NCI-H345 (cell line): ENCODE measurements at regions not wholly inside any gene's neighbourhood (a gene's known extent, or its start where the extent isn't known, plus 50 kb on each side); places are given as distances from the start of the nearest gene placed in this dataset.
A peak's percentile ranks its signal among the peaks of the same experiment; 100 is the strongest.
"Not testable (repeated sequence)": the region's sequence is repeated elsewhere in the genome, so short reads cannot be mapped to it uniquely, and the experiment has no call there.

Source experiments
- DNase-seq: peaks from one replicate; lab custom pipeline; 2025; lab: John Stamatoyannopoulos, UW

GRCh38 chr10:30170814-30171213, 111.4 kb upstream of the JCAD start:
- DNase-seq: no peak

- DNase-seq: no peak
Observed at GRCh38 chr10:30170146-30170545, 110.8 kb upstream of the JCAD start.

DNA sequence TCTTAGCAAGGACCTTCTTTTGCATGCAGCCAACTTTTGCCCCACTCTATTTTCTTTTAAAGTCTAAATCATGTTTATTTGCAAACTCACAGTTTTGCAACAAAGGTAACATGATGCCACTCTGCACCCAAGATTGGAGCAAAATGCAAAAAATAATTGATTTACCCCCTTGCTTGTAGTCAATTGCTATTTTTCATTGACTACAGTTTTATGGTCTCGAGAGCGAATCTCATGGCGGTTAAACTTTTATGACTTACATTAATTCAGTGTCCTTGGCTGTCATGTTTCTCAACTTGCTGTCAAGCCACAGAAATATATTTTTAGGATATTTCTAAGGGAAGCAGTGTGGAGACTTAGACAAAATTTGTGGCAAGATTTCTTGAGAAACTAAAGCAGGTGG, 110.0 kb upstream of the JCAD start:
- no peak for DNase-seq

DNA sequence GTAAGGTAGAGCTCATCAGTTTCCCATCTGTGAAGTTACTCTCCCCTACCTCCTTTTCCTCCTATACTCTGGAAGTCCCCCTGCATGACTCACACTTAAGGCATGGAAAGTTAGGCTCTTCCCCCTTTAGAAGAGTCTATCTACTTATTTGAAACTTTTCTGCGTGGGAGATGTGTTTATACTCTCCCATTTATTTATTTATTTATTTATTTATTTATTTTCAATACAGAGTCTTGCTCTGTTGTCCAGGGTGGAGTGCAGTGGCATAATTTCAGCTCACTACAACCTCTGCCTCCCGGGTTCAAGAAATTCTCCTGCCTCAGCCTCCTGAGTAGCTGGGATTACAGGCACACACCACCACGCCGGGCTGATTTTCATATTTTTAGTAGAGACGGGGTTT, 107.5 kb upstream of the JCAD start:
- no peak for DNase-seq

GRCh38 chr10:30163410-30163809, 104.0 kb upstream of the JCAD start:
- DNase-seq: not testable (repeated sequence)

DNA sequence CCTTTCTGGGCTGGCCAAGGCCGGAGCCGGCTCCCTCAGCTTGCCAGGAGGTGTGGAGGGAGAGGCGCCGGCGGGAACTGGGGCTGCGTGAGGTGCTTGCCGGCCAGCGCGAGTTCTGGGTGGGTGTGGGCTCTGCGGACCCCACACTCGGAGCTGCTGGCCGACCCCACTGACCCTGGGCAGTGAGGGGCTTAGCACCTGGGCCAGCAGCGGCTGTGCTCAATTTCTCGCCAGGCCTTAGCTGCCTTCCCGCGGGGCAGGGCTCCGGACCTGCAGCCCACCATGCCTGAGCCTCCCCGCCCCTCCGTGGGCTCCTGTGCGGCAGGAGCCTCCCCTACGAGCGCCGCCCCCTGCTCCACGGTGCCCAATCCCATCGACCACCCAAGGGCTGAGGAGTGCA, 103.4 kb upstream of the JCAD start:
- DNase-seq: not testable (repeated sequence)

- DNase-seq: no peak
Observed at GRCh38 chr10:30160271-30160982, 101.0 kb upstream of the JCAD start.

DNA sequence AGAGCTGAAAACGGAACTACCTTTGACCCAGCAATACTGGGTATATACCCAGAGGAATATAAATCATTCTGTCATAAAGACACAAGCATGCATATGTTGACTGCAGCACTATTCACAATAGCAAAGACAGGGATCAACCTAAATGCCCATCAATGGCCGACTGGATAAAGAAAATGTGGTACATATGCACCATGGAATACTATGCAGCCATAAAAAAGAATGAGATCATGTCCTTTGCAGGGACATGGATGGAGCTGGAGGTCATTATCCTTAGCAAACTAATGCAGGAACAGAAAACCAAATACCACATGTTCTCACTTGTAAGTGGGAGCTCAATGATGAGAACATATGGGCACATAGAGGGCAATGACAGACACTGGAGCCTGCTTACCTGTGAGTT, 100.2 kb upstream of the JCAD start:
- DNase-seq: not testable (repeated sequence)

GRCh38 chr10:30158325-30158960, 99.1 kb upstream of the JCAD start:
- DNase-seq: no peak

- no peak for DNase-seq
Observed at GRCh38 chr10:30155401-30155800, 96.0 kb upstream of the JCAD start.

GRCh38 chr10:30154561-30154960, 95.2 kb upstream of the JCAD start:
- no peak for DNase-seq

DNA sequence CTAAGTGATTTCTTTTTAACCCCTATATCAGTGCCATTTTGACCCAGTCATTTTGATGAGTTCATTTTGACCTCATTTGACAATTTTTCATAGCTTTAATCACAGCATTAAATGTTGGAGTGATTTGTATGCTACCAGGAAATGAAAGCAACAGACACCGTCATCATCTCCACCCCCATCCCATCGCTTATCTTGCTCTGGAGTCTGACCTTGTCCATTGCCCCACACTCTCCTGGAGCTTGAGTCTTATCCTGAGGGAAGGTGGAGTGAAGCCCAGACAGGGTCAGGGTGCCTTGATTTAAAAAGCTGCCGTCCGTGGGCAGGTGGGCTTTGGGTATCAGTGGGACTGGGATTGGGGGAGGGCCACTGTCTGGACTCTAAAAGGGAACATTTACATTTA, 94.7 kb upstream of the JCAD start:
- DNase-seq: no peak

GRCh38 chr10:30151581-30152389, 92.4 kb upstream of the JCAD start:
- DNase-seq: peak; percentile 42

DNA sequence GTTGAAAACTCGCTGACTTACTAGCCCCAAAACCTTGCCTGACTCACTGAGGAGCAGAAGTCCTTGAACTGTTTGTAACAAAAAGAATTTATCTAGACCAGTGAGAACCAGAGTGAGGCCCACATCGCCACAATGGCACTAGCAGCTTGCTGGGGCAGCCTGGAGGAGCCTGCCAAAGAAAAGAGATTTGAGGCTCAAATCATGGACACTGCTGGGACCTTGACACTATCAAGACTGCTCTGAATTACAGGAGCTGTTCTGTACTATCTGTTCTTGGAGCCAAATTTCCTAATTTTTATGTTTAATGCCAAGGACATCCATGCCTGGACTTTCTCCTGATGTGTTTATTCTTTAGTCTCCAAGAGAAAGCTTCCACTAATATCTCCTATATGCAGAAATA, 82.0 kb upstream of the JCAD start:
- no peak for DNase-seq

DNA sequence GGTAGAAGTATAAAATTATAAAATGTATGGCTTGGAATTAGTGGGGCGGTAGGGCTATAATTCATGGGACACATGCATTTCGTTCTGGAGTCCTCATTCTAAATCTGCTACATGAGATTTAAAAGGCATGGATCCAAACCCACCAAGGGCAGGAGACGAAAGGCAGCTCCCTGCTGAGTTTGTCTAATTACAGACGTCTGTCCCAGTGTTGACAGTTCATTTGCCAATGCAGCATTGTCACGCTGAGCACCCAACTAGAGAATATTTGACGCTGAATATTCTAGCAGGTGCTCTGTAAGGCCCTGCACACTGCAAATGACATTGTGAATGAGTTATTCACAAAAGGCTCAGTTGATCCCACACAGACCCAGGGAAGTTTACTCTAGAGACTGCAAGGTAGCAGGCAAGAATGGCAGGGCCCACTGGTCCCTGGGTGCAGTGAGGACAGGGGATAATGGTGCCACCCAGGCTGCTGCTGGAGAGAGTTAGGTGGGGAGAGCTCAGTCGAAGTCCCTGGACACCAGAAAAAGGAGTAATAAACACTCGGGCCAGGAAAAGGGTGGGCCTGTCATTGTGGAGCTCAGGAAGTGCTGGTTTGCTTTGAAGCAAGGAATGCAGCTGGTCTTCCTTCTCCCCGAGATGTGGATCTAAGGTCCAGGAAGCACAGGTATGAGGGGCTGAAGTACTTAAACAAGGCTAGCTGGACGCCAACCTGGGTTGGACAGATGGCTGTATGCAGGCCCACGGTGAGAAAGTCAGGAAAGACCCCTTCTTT, 75.0 kb upstream of the JCAD start:
- peak; percentile 67 for DNase-seq

GRCh38 chr10:30133198-30133597, 73.8 kb upstream of the JCAD start:
- DNase-seq: no peak

- DNase-seq: not testable (repeated sequence)
Observed at GRCh38 chr10:30131369-30131768, 72.0 kb upstream of the JCAD start.

DNA sequence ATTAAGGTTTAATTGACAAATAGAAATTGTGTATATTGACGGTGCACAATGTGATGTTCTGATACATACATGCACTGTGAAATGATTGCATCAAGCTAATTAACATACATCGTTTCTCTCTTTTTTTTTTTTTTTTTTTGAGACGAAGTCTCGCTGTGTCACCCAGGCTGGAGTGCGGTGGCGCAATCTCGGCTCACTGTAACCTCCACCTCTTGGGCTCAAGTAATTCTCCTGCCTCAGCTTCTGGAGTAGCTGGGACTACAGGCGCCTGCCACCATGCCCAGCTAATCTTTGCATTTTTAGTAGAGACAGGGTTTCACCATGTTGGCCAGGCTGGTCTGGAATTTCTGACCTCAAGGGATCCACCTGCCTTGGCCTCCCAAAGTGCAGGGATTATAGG, 69.9 kb upstream of the JCAD start:
- DNase-seq: not testable (repeated sequence)

- DNase-seq: no peak
Observed at GRCh38 chr10:30127120-30127541, 67.7 kb upstream of the JCAD start.

GRCh38 chr10:30125496-30125895, 66.1 kb upstream of the JCAD start:
- DNase-seq: no peak

DNA sequence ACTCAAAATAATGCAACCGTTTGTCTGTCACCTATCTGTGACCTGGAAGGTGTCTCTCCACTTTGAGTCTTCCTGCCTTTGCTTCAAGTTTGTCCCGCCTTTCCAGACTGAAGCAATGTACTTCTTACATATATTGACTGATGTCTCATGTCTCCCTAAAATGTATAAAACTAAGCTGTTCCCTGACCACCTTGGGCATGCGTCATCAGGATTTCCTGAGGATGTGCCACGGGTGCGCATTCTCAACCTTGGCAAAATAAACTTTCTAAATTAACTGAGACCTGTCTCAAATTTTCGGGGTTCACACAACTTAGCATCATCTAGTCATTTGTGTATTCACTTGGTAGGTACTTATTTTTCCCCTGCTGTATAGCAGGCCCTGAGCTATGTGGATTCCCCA, 65.3 kb upstream of the JCAD start:
- no peak for DNase-seq

DNA sequence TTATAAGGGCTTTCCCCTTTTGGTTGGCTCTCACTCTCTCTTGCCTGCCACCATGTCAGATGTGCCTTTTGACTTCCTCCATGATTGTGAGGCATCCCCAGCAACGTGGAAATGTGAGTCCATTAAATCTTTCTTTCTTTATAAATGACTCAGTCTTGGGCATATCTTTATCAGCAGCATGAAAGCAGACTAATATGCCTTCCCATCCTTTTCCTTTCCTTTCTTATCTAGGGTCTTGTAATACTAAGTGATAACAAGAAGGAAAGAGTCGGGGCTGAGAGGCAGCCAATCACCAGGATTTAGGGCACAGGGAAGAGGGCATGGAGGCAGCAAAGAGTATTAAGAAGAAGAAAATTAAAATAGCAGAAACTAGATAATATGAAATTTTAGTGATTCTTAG, 62.0 kb upstream of the JCAD start:
- no peak for DNase-seq
